PC-9 (cell line): ENCODE measurements at regions not wholly inside any gene's neighbourhood (a gene's known extent, or its start where the extent isn't known, plus 50 kb on each side); places are given as distances from the start of the nearest gene placed in this dataset.

Source experiments
- BruUV-seq: library from RNA; stranded (reverse); fragments of 400-500 nt; replicated peaks from 2 replicates; lab custom pipeline; 2021; lab: Mats Ljungman, UMichigan
- CTCF ChIA-PET: fragments of 300-600 bp; sonication (Branson Sonifier 250); formaldehyde crosslinking; loops from one replicate; lab custom pipeline; 2022; ENCODE audit warnings: antibody characterized with exemption; lab: Charles Lee
- POLR2A ChIA-PET: fragments of 300-600 bp; sonication (Branson Sonifier 250); formaldehyde crosslinking; loops from one replicate; lab custom pipeline; 2022; ENCODE audit warnings: antibody characterized with exemption; ENCODE audit not compliant: unreplicated experiment; lab: Charles Lee
- DNase-seq, 2 experiments: peaks; one replicate each; pipeline versions ENCODE4 v3.0.0 to v3.0.0-alpha.2; 2015 to 2022; ENCODE audit warnings: mixed read lengths in 1 of 2
- H2AFZ ChIP-seq: fragments of 200-600 bp; sonication (generic); 2 replicates; pipeline ENCODE4 v1.8.1; 2017; ENCODE audit warnings: antibody characterized with exemption
- H3F3A ChIP-seq: fragments of 200-600 bp; sonication (generic); 2 replicates; pipeline ENCODE4 v1.8.1; 2017; ENCODE audit warnings: antibody characterized with exemption, mild to moderate bottlenecking, low read depth; ENCODE audit not compliant: insufficient read depth
- H3K27ac ChIP-seq: fragments of 200-600 bp; sonication (generic); 2 replicates; pipeline ENCODE4 v1.6.1; 2016; ENCODE audit warnings: mixed run types
- H3K27me3 ChIP-seq: fragments of 200-600 bp; sonication (generic); 2 replicates; pipeline ENCODE4 v1.6.1; 2016; ENCODE audit warnings: low read depth, mixed run types; ENCODE audit not compliant: insufficient read depth
- H3K36me3 ChIP-seq: fragments of 200-600 bp; sonication (generic); 2 replicates; pipeline ENCODE4 v1.6.1; 2016; ENCODE audit warnings: low read depth, mixed run types
- H3K4me1 ChIP-seq: fragments of 200-600 bp; sonication (generic); replicated peaks from 2 replicates; pipeline ENCODE4 v1.6.1; 2016; ENCODE audit warnings: mixed run types; ENCODE audit not compliant: insufficient read depth
- H3K4me2 ChIP-seq: fragments of 200-600 bp; sonication (generic); 2 replicates; pipeline ENCODE4 v1.6.1; 2017; ENCODE audit warnings: mixed run types
- H3K4me3 ChIP-seq: fragments of 200-600 bp; sonication (generic); 2 replicates; pipeline ENCODE4 v1.6.1; 2016; ENCODE audit warnings: mixed run types
- H3K79me2 ChIP-seq: fragments of 200-600 bp; sonication (generic); 2 replicates; pipeline ENCODE4 v1.6.1; 2017; ENCODE audit warnings: low read depth, mixed run types
- H3K9me2 ChIP-seq: fragments of 200-600 bp; sonication (generic); 2 replicates; pipeline ENCODE4 v1.8.1; 2017; ENCODE audit warnings: mild to moderate bottlenecking; ENCODE audit not compliant: insufficient read depth
- H3K9me3 ChIP-seq: fragments of 200-600 bp; sonication (generic); 2 replicates; pipeline ENCODE4 v1.8.1; 2016; ENCODE audit warnings: low read depth; ENCODE audit not compliant: insufficient read depth
- H4K20me1 ChIP-seq: fragments of 200-600 bp; sonication (generic); 2 replicates; pipeline ENCODE4 v1.8.1; 2017; ENCODE audit not compliant: insufficient read depth
- CTCF ChIP-seq: fragments of 200-600 bp; sonication (generic); conservative IDR thresholded peaks from 2 replicates; pipeline ENCODE4 v1.6.1; 2017; ENCODE audit warnings: mixed run types, antibody characterized with exemption, mild to moderate bottlenecking, moderate library complexity
- EZH2 ChIP-seq: fragments of 200-600 bp; sonication (generic); IDR thresholded peaks from 2 replicates; pipeline ENCODE4 v1.8.0; 2017; ENCODE audit warnings: antibody characterized with exemption, low read depth
- intact Hi-C: fragments of 100-400 bp; cut with micrococcal nuclease; formaldehyde crosslinking; loops from one replicate; pipeline ENCODE4 v1.10.0; 2022; ENCODE audit not compliant: unreplicated experiment

- H4K20me1 ChIP-seq: no peaks in the 10 kb centered on the region
- H3K27me3 ChIP-seq: no peaks in the 10 kb centered on the region
- no peak overlapping the region for H3K4me2 ChIP-seq
- no peak overlapping the region for H3K4me3 ChIP-seq
- H3K9me3 ChIP-seq: peaks cover 6% of the 10 kb centered on the region; the same call in 1 of the 2 replicates
- no peak overlapping the region for H3K27ac ChIP-seq
- H3K79me2 ChIP-seq: no peaks in the 10 kb centered on the region
- POLR2A ChIA-PET: no interaction called here
- H3K9me2 ChIP-seq: no peaks in the 10 kb centered on the region
- no peak for TF ChIP-seq CTCF
- TF ChIP-seq EZH2: no peak
- no peaks in the 10 kb centered on the region for H3K36me3 ChIP-seq
- DNase-seq: no peak
- BruUV-seq: no TSS peak
- intact Hi-C loops: no loop called here
- H3F3A ChIP-seq: no peaks in the 10 kb centered on the region
- CTCF ChIA-PET: no interaction called here
- no peaks in the 10 kb centered on the region for H3K4me1 ChIP-seq
- H2AFZ ChIP-seq: no peak overlapping the region
Measured at GRCh38 chr4:124590480-124590879, 122.1 kb downstream of the ANKRD50 start.

GRCh38 chr4:124591637-124592036 is 120.9 kb downstream of the ANKRD50 start:
- BruUV-seq: no TSS peak
- Histone ChIP-seq H3K79me2 (no peaks in the 10 kb centered on the region), H2AFZ (no peak overlapping the region), H3K4me3 (no peak overlapping the region), H3K4me1 (no peaks in the 10 kb centered on the region), H3K9me3 (peaks cover 6% of the 10 kb centered on the region; the same call in 1 of the 2 replicates), H3K27me3 (no peaks in the 10 kb centered on the region), H3K27ac (no peak overlapping the region), H3K4me2 (no peak overlapping the region), H3F3A (no peaks in the 10 kb centered on the region), H4K20me1 (no peaks in the 10 kb centered on the region), H3K9me2 (no peaks in the 10 kb centered on the region), H3K36me3 (no peaks in the 10 kb centered on the region)
- CTCF ChIA-PET: no interaction called here
- POLR2A ChIA-PET: no interaction called here
- TF ChIP-seq CTCF: no peak
- TF ChIP-seq EZH2: no peak
- no peak for DNase-seq
- intact Hi-C loops: no loop called here

- Histone ChIP-seq H3K36me3 (no peaks in the 10 kb centered on the region), H3K4me2 (no peak overlapping the region), H2AFZ (no peak overlapping the region), H3K79me2 (no peaks in the 10 kb centered on the region), H3F3A (no peaks in the 10 kb centered on the region), H3K9me2 (no peaks in the 10 kb centered on the region), H3K4me3 (no peak overlapping the region), H4K20me1 (no peaks in the 10 kb centered on the region), H3K27ac (no peak overlapping the region), H3K27me3 (no peaks in the 10 kb centered on the region), H3K9me3 (peaks cover 4% of the 10 kb centered on the region; the same call in 1 of the 2 replicates), H3K4me1 (no peaks in the 10 kb centered on the region)
- POLR2A ChIA-PET: no interaction called here
- TF ChIP-seq EZH2: no peak
- TF ChIP-seq CTCF: no peak
- no peak for DNase-seq
- BruUV-seq: no TSS peak
- CTCF ChIA-PET: no interaction called here
- intact Hi-C loops: no loop called here
Measured at GRCh38 chr4:124593494-124593893, 119.0 kb downstream of the ANKRD50 start.
